ENCODE measurements at regions not wholly inside any gene's neighbourhood (a gene's known extent, or its start where the extent isn't known, plus 50 kb on each side); places are given as distances from the start of the nearest gene placed in this dataset.

DNA sequence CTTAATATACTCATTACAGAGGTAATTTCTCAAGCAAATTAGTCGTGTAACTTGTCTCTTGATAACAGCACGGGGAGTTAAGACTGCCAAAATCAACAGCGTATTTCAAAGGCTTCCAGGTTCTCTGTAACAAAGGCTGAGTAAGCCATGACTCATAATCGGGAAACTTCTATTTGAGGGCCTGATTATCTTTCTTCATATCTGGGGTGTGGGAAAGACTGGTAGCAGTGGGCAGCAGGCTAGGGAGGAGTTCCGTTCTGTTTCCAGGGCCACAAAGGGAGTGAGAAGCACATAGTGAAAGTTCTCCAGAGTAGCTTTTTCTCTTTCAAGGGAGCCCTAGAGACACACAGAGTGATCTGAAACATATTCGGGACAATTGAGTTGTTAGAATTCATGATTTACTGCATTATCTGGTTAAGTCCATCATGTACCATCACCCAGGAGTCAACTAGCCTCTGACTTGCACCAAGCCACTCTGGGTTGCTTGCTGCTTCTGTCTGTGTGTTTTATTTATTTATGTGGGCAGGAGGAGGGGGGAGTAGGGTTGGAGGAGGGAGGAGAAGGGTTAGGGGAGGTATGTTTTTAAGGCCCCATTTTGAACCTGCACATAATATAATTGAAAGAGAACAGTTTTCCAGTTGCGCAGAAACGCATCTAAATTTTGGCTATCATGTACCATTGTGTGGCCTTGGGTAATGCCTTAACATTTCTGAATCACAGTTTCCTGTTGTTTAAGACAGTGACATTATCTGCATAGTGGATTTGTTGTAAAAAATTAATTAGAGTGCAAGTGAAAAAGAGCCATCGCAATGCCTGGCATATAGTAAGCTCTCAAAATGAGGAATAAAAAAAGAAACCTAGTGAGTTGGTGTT is 80.5 kb upstream of the ITPRID2 start:
- no peak for TF ChIP-seq EZH2phosphoT487 (IDR thresholded peaks at IDR 0.05; ENCODE audit: insufficient read depth, low read depth)
- no peak for TF ChIP-seq EZH2 (IDR thresholded peaks at IDR 0.05; ENCODE audit: insufficient read depth, poor library complexity, severe bottlenecking)

All from GM23248 (cell line).